PC-3 (cell line): ENCODE measurements at regions not wholly inside any gene's neighbourhood (a gene's known extent, or its start where the extent isn't known, plus 50 kb on each side); places are given as distances from the start of the nearest gene placed in this dataset.
A peak's percentile ranks its signal among the peaks of the same experiment; 100 is the strongest.

Source experiments
- ATAC-seq: fragments of 200-7000 bp; cut with Tn5 transposase; 2 replicates; pipeline ENCODE4 v1.9.1; 2020; ENCODE audit warnings: mild to moderate bottlenecking, moderate library complexity
- BruUV-seq: library from RNA; stranded (reverse); fragments of 400-500 nt; replicated peaks from 2 replicates; lab custom pipeline; 2021; lab: Mats Ljungman, UMichigan
- CTCF ChIA-PET: fragments of 300-600 bp; sonication (Branson Sonifier 250); formaldehyde crosslinking; loops from one replicate; lab custom pipeline; 2022; ENCODE audit warnings: antibody characterized with exemption; lab: Charles Lee
- POLR2A ChIA-PET: fragments of 300-600 bp; sonication (Branson Sonifier 250); formaldehyde crosslinking; loops from one replicate; lab custom pipeline; 2022; ENCODE audit warnings: antibody characterized with exemption; ENCODE audit not compliant: unreplicated experiment; lab: Charles Lee
- DNase-seq: peaks from one replicate; pipeline ENCODE4 v3.0.0-alpha.2; 2015
- H2AFZ ChIP-seq: fragments of 300-600 bp; sonication (generic); 2 replicates; pipeline ENCODE4 v1.6.0; 2016; ENCODE audit warnings: antibody characterized with exemption, low read length
- H3F3A ChIP-seq: fragments of 300-600 bp; sonication (generic); one replicate; pipeline ENCODE4 v1.6.0; 2017; ENCODE audit warnings: antibody characterized with exemption, low read length, control low read depth, mild to moderate bottlenecking; ENCODE audit not compliant: unreplicated experiment
- H3K27ac ChIP-seq: fragments of 300-600 bp; sonication (generic); 2 replicates; pipeline ENCODE4 v1.5.1; 2016; ENCODE audit warnings: mild to moderate bottlenecking, low read length
- H3K27me3 ChIP-seq: fragments of 300-600 bp; sonication (generic); 2 replicates; pipeline ENCODE4 v1.6.1; 2016; ENCODE audit warnings: low read length, mixed read lengths
- H3K36me3 ChIP-seq: fragments of 300-600 bp; sonication (generic); 2 replicates; pipeline ENCODE4 v1.6.1; 2016; ENCODE audit warnings: low read depth, mixed run types, low read length, mixed read lengths
- H3K4me1 ChIP-seq: fragments of 300-600 bp; sonication (generic); 2 replicates; pipeline ENCODE4 v1.5.1; 2016; ENCODE audit warnings: low read length; ENCODE audit not compliant: insufficient read depth
- H3K4me2 ChIP-seq: fragments of 300-600 bp; sonication (generic); 2 replicates; pipeline ENCODE4 v1.6.0; 2016; ENCODE audit warnings: low read length
- H3K4me3 ChIP-seq: fragments of 300-600 bp; sonication (generic); 2 replicates; pipeline ENCODE4 v1.5.1; 2016; ENCODE audit warnings: mild to moderate bottlenecking, low read length, mixed read lengths
- H3K79me2 ChIP-seq: fragments of 300-600 bp; sonication (generic); 2 replicates; pipeline ENCODE4 v1.6.1; 2017; ENCODE audit warnings: low read length, mixed read lengths
- H3K9ac ChIP-seq: fragments of 300-600 bp; sonication (generic); 2 replicates; pipeline ENCODE4 v1.6.0; 2016; ENCODE audit warnings: mild to moderate bottlenecking, low read length
- H3K9me2 ChIP-seq: fragments of 300-600 bp; sonication (generic); replicated peaks from 2 replicates; pipeline ENCODE4 v1.6.1; 2016; ENCODE audit warnings: mixed run types, low read length, mixed read lengths
- H3K9me3 ChIP-seq: fragments of 300-600 bp; sonication (generic); 2 replicates; pipeline ENCODE4 v1.6.1; 2016; ENCODE audit warnings: low read length, mixed read lengths
- H4K20me1 ChIP-seq: fragments of 300-600 bp; sonication (generic); 2 replicates; pipeline ENCODE4 v1.6.1; 2016; ENCODE audit warnings: low read length, mixed read lengths
- EZH2 ChIP-seq: fragments of 300-600 bp; sonication (generic); IDR thresholded peaks from one replicate; pipeline ENCODE4 v1.6.1; 2017; ENCODE audit warnings: antibody characterized with exemption, mild to moderate bottlenecking, low read length; ENCODE audit not compliant: unreplicated experiment
- EZH2phosphoT487 ChIP-seq: fragments of 300-600 bp; sonication (generic); IDR thresholded peaks from 2 replicates; pipeline ENCODE4 v1.6.1; 2018; ENCODE audit warnings: mild to moderate bottlenecking, antibody characterized with exemption, low read length, borderline replicate concordance
- intact Hi-C: fragments of 100-400 bp; cut with micrococcal nuclease; formaldehyde crosslinking; loops from 2 replicates; pipeline ENCODE4 v1.9.0; 2023
- TF ChIP-seq, protein P1 (sequence below): fragments of 300-600 bp; sonication (generic); conservative IDR thresholded peaks from 2 replicates; pipeline ENCODE4 v1.5.1; 2017; ENCODE audit warnings: antibody characterized with exemption, low read depth, mild to moderate bottlenecking, low read length

DNA sequence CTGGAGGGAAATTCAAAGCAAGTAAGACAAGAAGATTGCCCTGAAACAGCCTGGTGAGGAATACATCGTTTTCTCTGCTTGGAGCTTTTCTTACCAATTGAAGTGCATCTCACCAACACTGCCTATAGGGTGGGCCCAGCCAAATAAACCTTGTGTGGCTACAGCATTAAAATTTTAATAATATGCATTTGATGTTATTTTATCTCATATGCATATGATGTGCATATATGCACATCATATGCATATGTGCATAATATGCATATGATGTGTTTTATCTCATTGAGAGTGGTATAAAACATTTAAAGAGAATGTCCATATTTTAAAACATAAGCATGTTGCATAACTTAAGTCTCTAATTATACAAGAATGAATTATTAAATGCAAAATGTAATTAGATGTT is 328.6 kb upstream of the ARID1B start:
- intact Hi-C loops = no loop called here
- no peak for TF ChIP-seq EZH2
- no peak for TF ChIP-seq EZH2phosphoT487
- TF ChIP-seq, protein P1, sequence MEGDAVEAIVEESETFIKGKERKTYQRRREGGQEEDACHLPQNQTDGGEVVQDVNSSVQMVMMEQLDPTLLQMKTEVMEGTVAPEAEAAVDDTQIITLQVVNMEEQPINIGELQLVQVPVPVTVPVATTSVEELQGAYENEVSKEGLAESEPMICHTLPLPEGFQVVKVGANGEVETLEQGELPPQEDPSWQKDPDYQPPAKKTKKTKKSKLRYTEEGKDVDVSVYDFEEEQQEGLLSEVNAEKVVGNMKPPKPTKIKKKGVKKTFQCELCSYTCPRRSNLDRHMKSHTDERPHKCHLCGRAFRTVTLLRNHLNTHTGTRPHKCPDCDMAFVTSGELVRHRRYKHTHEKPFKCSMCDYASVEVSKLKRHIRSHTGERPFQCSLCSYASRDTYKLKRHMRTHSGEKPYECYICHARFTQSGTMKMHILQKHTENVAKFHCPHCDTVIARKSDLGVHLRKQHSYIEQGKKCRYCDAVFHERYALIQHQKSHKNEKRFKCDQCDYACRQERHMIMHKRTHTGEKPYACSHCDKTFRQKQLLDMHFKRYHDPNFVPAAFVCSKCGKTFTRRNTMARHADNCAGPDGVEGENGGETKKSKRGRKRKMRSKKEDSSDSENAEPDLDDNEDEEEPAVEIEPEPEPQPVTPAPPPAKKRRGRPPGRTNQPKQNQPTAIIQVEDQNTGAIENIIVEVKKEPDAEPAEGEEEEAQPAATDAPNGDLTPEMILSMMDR = no peak
- Histone ChIP-seq H3K79me2 (no peaks in the 10 kb centered on the region), H3K27me3 (no peaks in the 10 kb centered on the region), H2AFZ (no peak overlapping the region), H3F3A (no peaks in the 10 kb centered on the region), H3K9me2 (no peaks in the 10 kb centered on the region), H3K9ac (no peak overlapping the region), H3K4me3 (no peak overlapping the region), H4K20me1 (no peaks in the 10 kb centered on the region), H3K4me1 (no peaks in the 10 kb centered on the region), H3K9me3 (no peaks in the 10 kb centered on the region), H3K27ac (no peak overlapping the region), H3K4me2 (no peak overlapping the region), H3K36me3 (no peaks in the 10 kb centered on the region)
- ATAC-seq (no peak), DNase-seq (no peak)
- no TSS peak for BruUV-seq
- CTCF ChIA-PET = no interaction called here
- POLR2A ChIA-PET = no interaction called here

DNA sequence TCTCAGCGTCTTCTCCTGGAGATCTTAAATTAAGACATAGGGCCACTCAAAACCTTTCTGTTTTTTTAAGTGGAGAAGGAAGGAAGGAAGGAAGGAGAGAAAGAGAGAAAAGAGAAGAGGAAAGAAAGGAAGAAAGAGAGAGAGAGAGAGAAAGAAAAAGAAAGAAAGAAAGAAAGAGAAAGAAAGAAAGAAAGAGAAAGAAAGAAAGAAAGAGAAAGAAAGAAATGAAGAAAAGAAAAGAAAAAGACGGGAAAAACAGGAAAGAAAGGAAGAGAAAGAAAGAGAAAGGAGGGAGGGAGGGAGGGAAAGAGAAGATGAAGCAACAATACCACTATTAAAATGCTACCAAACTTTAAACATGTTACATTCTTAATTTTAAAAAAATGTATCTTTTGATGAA is 336.5 kb upstream of the ARID1B start:
- BruUV-seq = no TSS peak
- H3K36me3 ChIP-seq = no peaks in the 10 kb centered on the region
- ChIA-PET POLR2A (no interaction called here), CTCF (no interaction called here)
- DNase-seq = no peak
- no peak overlapping the region for H3K9ac ChIP-seq
- no peaks in the 10 kb centered on the region for H3K9me3 ChIP-seq
- no peaks in the 10 kb centered on the region for H3K27me3 ChIP-seq
- no peak overlapping the region for H3K4me3 ChIP-seq
- no peak overlapping the region for H2AFZ ChIP-seq
- no peaks in the 10 kb centered on the region for H3K79me2 ChIP-seq
- H3F3A ChIP-seq = no peaks in the 10 kb centered on the region
- intact Hi-C loops = no loop called here
- no peak for TF ChIP-seq EZH2
- TF ChIP-seq, protein P1 = no peak
- TF ChIP-seq EZH2phosphoT487 = no peak
- H3K27ac ChIP-seq = no peak overlapping the region
- no peak for ATAC-seq
- H4K20me1 ChIP-seq = no peaks in the 10 kb centered on the region
- H3K9me2 ChIP-seq = no peaks in the 10 kb centered on the region
- no peak overlapping the region for H3K4me2 ChIP-seq
- H3K4me1 ChIP-seq = peaks cover 18% of the 10 kb centered on the region

GRCh38 chr6:156438350-156438923 is 338.7 kb upstream of the ARID1B start:
- CTCF ChIA-PET = no interaction called here
- Histone ChIP-seq H3K27me3 (no peaks in the 10 kb centered on the region), H3K4me3 (no peak overlapping the region), H3F3A (no peaks in the 10 kb centered on the region), H3K9me2 (no peaks in the 10 kb centered on the region), H3K79me2 (no peaks in the 10 kb centered on the region), H3K36me3 (no peaks in the 10 kb centered on the region), H4K20me1 (no peaks in the 10 kb centered on the region), H3K4me2 (peak overlapping the region; percentile 69; the same call in 1 of the 2 replicates), H3K4me1 (peaks cover 18% of the 10 kb centered on the region), H3K9ac (no peak overlapping the region), H3K9me3 (no peaks in the 10 kb centered on the region), H2AFZ (peak overlapping the region; percentile 33; the same call in 1 of the 2 replicates), H3K27ac (no peak overlapping the region)
- TF ChIP-seq, protein P1 = no peak
- POLR2A ChIA-PET = no interaction called here
- ATAC-seq (peak; percentile 26), DNase-seq (no peak)
- BruUV-seq = no TSS peak
- intact Hi-C loops = loop anchor here (10.0 kb wide), 1 partner anchor 1124 kb away; the partner anchor contains the start of gene TFB1M
